B cell (primary cell): ENCODE measurements at regions not wholly inside any gene's neighbourhood (a gene's known extent, or its start where the extent isn't known, plus 50 kb on each side); places are given as distances from the start of the nearest gene placed in this dataset.

Experiments
- ATAC-seq: fragments of 200-7000 bp; cut with Tn5 transposase; one replicate; pipeline ENCODE4 v1.10.0; 2021; ENCODE audit warnings: low read depth, mild to moderate bottlenecking, moderate number of reproducible peaks, moderate library complexity
- CTCF ChIA-PET: fragments of 350-600 bp; sonication (Branson Sonifier 250); formaldehyde crosslinking; loops from one replicate; lab custom pipeline; 2021; ENCODE audit warnings: antibody characterized with exemption, inconsistent platforms; lab: Charles Lee
- POLR2A ChIA-PET: fragments of 350-600 bp; sonication (Branson Sonifier 250); formaldehyde crosslinking; loops from one replicate; lab custom pipeline; 2021; ENCODE audit warnings: antibody characterized with exemption; lab: Charles Lee
- DNase-seq: peaks from one replicate; pipeline ENCODE4 v3.0.0; 2013
- H2AFZ ChIP-seq: 2 replicates; pipeline ENCODE4 v1.6.1; 2012; ENCODE audit warnings: mild to moderate bottlenecking, low read depth, low read length; ENCODE audit not compliant: insufficient read depth, poor library complexity, severe bottlenecking
- H3K27ac ChIP-seq, 2 donors: 1 replicate in 1 of 2; 2 replicates in 1 of 2; pipeline ENCODE4 v1.5.1; 2012 to 2013; ENCODE audit warnings: low read length in 2 of 2, mild to moderate bottlenecking in 2 of 2, moderate library complexity in 1 of 2
- H3K27me3 ChIP-seq, 4 experiments: fragments of 200-600 bp in 1 of 4; sonication (generic) in 1 of 4; replicated peaks in 1 of 4; 1 replicate in 2 of 4; 2 replicates in 2 of 4; pipeline versions ENCODE4 v1.6.1 to v1.7.0; 2013 to 2016; ENCODE audit warnings: low read length in 3 of 4, mild to moderate bottlenecking in 2 of 4, mixed read lengths in 1 of 4, moderate library complexity in 1 of 4; ENCODE audit not compliant: insufficient read depth in 4 of 4, control insufficient read depth in 3 of 4; ENCODE audit errors: control extremely low read depth in 1 of 4
- H3K36me3 ChIP-seq, 2 experiments: replicated peaks in 1 of 2; 1 replicate in 1 of 2; 2 replicates in 1 of 2; pipeline versions ENCODE4 v1.6.1 to v1.7.1; 2013; ENCODE audit warnings: low read length in 1 of 2; ENCODE audit not compliant: insufficient read depth in 2 of 2, control insufficient read depth in 1 of 2; ENCODE audit errors: control extremely low read depth in 1 of 2, extremely low read depth in 1 of 2
- H3K4me1 ChIP-seq, 2 donors: fragments of 200-600 bp in 1 of 2; sonication (generic) in 1 of 2; 1 replicate in 1 of 2; 2 replicates in 1 of 2; pipeline versions ENCODE4 v1.5.1 to v1.6.1; 2013 to 2017; ENCODE audit warnings: low read length in 2 of 2; ENCODE audit not compliant: control insufficient read depth in 2 of 2, insufficient read depth in 2 of 2
- H3K4me2 ChIP-seq: replicated peaks from 2 replicates; pipeline ENCODE3; 2012; ENCODE audit warnings: mild to moderate bottlenecking, low read depth, low read length; ENCODE audit not compliant: poor library complexity, severe bottlenecking
- H3K4me3 ChIP-seq, 5 experiments: fragments of 200-600 bp in 1 of 5; sonication (generic) in 1 of 5; 1 replicate in 3 of 5; 2 replicates in 2 of 5; pipeline versions ENCODE4 v1.5.1 to v1.7.0; 2011 to 2016; ENCODE audit warnings: low read length in 4 of 5, mild to moderate bottlenecking in 4 of 5, low read depth in 2 of 5, control low read depth in 1 of 5, moderate library complexity in 1 of 5; ENCODE audit not compliant: insufficient read depth in 1 of 5; ENCODE audit errors: control extremely low read depth in 1 of 5, extremely low read depth in 1 of 5
- H3K79me2 ChIP-seq: fragments of 200-600 bp; sonication (generic); one replicate; pipeline ENCODE4 v1.6.0; 2016; ENCODE audit warnings: low read length; ENCODE audit not compliant: control insufficient read depth, insufficient read depth
- H3K9ac ChIP-seq: fragments of 200-600 bp; sonication (generic); 2 replicates; pipeline ENCODE4 v1.6.1; 2017; ENCODE audit warnings: mild to moderate bottlenecking, low read length, moderate library complexity
- H3K9me3 ChIP-seq, 3 donors: one replicate each; pipeline versions ENCODE4 v1.6.1 to v1.7.1; 2013; ENCODE audit warnings: low read length in 2 of 3; ENCODE audit not compliant: control insufficient read depth in 2 of 3, insufficient read depth in 1 of 3; ENCODE audit errors: control extremely low read depth in 1 of 3
- H4K20me1 ChIP-seq: 2 replicates; pipeline ENCODE4 v1.6.0; 2012; ENCODE audit warnings: mild to moderate bottlenecking, low read length; ENCODE audit not compliant: insufficient read depth, control insufficient read depth, poor library complexity, severe bottlenecking
- H3K27ac Mint-ChIP-seq: one replicate; pipeline ENCODE4 v1.8.0; 2021; ENCODE audit warnings: mixed read lengths
- H3K27me3 Mint-ChIP-seq: one replicate; pipeline ENCODE4 v1.8.0; 2021; ENCODE audit warnings: mixed read lengths
- H3K4me1 Mint-ChIP-seq: one replicate; pipeline ENCODE4 v1.8.0; 2021; ENCODE audit warnings: mixed read lengths
- H3K4me3 Mint-ChIP-seq: one replicate; pipeline ENCODE4 v1.8.0; 2021; ENCODE audit warnings: mixed read lengths
- H3K9me3 Mint-ChIP-seq: one replicate; pipeline ENCODE4 v1.8.0; 2022; ENCODE audit warnings: mixed read lengths; ENCODE audit not compliant: insufficient read depth
- CTCF ChIP-seq: fragments of 200-600 bp; IDR thresholded peaks from one replicate; pipeline ENCODE4 v1.8.0; 2022; ENCODE audit warnings: antibody characterized with exemption, mild to moderate bottlenecking
- EZH2 ChIP-seq: IDR thresholded peaks from 2 replicates; pipeline ENCODE4 v1.6.1; 2012; ENCODE audit warnings: borderline replicate concordance, low read depth, mild to moderate bottlenecking, moderate library complexity, low read length; ENCODE audit not compliant: insufficient read depth, poor library complexity, severe bottlenecking
- WGBS: methylation state at CpG from one replicate; pipeline ENCODE4 v1.1.5; 2013; ENCODE audit warnings: missing lambda C conversion rate; ENCODE audit not compliant: insufficient coverage; 5-methylcytosine and 5-hydroxymethylcytosine counted together
- intact Hi-C: fragments of 100-400 bp; cut with micrococcal nuclease; formaldehyde crosslinking; loops from one replicate; pipeline ENCODE4 v1.10.0; 2022

GRCh38 chr18:42401131-42401673 is 446.2 kb downstream of the PIK3C3 start:
- H3K9me3 Mint-ChIP-seq = no peaks in the 10 kb centered on the region
- no peaks in the 10 kb centered on the region for H3K27me3 Mint-ChIP-seq
- POLR2A ChIA-PET = no interaction called here
- ATAC-seq (no peak), DNase-seq (no peak)
- no peak overlapping the region for H3K4me3 ChIP-seq
- H3K4me3 Mint-ChIP-seq = no peak overlapping the region
- intact Hi-C loops = no loop called here
- TF ChIP-seq EZH2 (no peak), CTCF (no peak)
- H3K79me2 ChIP-seq = no peaks in the 10 kb centered on the region
- no peaks in the 10 kb centered on the region for H3K4me1 ChIP-seq
- no peaks in the 10 kb centered on the region for H4K20me1 ChIP-seq
- H3K9ac ChIP-seq = no peak overlapping the region
- no peaks in the 10 kb centered on the region for H3K36me3 ChIP-seq
- no peak overlapping the region for H3K4me2 ChIP-seq
- H3K27me3 ChIP-seq = no peaks in the 10 kb centered on the region
- H3K4me1 Mint-ChIP-seq = no peaks in the 10 kb centered on the region
- no peak overlapping the region for H3K27ac Mint-ChIP-seq
- no peak overlapping the region for H3K27ac ChIP-seq
- no CpG with 5 or more reads among the region's 4 CpGs for WGBS
- H2AFZ ChIP-seq = no peak overlapping the region
- H3K9me3 ChIP-seq = no peaks in the 10 kb centered on the region
- CTCF ChIA-PET = no interaction called here

- WGBS = no CpG with 5 or more reads among the region's 2 CpGs
- intact Hi-C loops = no loop called here
- H3K4me3 ChIP-seq = no peak overlapping the region
- no peaks in the 10 kb centered on the region for H3K27me3 Mint-ChIP-seq
- CTCF ChIA-PET = no interaction called here
- H3K79me2 ChIP-seq = no peaks in the 10 kb centered on the region
- peaks cover 4% of the 10 kb centered on the region for H3K9me3 Mint-ChIP-seq
- no peak overlapping the region for H2AFZ ChIP-seq
- H3K4me2 ChIP-seq = no peak overlapping the region
- no peaks in the 10 kb centered on the region for H3K4me1 ChIP-seq
- no peaks in the 10 kb centered on the region for H3K4me1 Mint-ChIP-seq
- DNase-seq (no peak), ATAC-seq (no peak)
- no peak overlapping the region for H3K4me3 Mint-ChIP-seq
- H3K27me3 ChIP-seq = no peaks in the 10 kb centered on the region
- no peaks in the 10 kb centered on the region for H4K20me1 ChIP-seq
- no peak overlapping the region for H3K9ac ChIP-seq
- H3K27ac Mint-ChIP-seq = no peak overlapping the region
- H3K9me3 ChIP-seq = peaks cover 0 to 7% (median 3%) of the 10 kb centered on the region in 3 donors
- TF ChIP-seq EZH2 (no peak), CTCF (no peak)
- POLR2A ChIA-PET = no interaction called here
- H3K36me3 ChIP-seq = no peaks in the 10 kb centered on the region
- no peak overlapping the region for H3K27ac ChIP-seq
Observed at GRCh38 chr18:42404151-42404550, 449.1 kb downstream of the PIK3C3 start.
